ENCODE measurements at regions not wholly inside any gene's neighbourhood (a gene's known extent, or its start where the extent isn't known, plus 50 kb on each side); places are given as distances from the start of the nearest gene placed in this dataset.
"Not testable (repeated sequence)": the region's sequence is repeated elsewhere in the genome, so short reads cannot be mapped to it uniquely, and the experiment has no call there.

GRCh38 chr6:80527552-80528052 lies 421.1 kb downstream of the BCKDHB start:
- in situ Hi-C loops (cut with HindIII; ENCODE audit: low sequenced_read_pairs), result no loop called here
- no peak for DNase-seq (ENCODE audit: low read depth, low spot score)
- TF ChIP-seq CTCF (IDR thresholded peaks at IDR 0.05; ENCODE audit: low read depth, low read length), result no peak
- H3K4me3 ChIP-seq (ENCODE audit: low read depth, low read length), result no peak overlapping the region

GRCh38 chr6:80523531-80523997 lies 417.1 kb downstream of the BCKDHB start:
- no peak overlapping the region for H3K4me3 ChIP-seq (ENCODE audit: low read depth, low read length)
- no peak for TF ChIP-seq CTCF (IDR thresholded peaks at IDR 0.05; ENCODE audit: low read depth, low read length)
- DNase-seq (ENCODE audit: low read depth, low spot score), result peak; percentile 29
- in situ Hi-C loops (cut with HindIII; ENCODE audit: low sequenced_read_pairs), result no loop called here

GRCh38 chr6:80523010-80523409 lies 416.5 kb downstream of the BCKDHB start:
- TF ChIP-seq CTCF (IDR thresholded peaks at IDR 0.05; ENCODE audit: low read depth, low read length), result no peak
- peak; percentile 33 for DNase-seq (ENCODE audit: low read depth, low spot score)
- in situ Hi-C loops (cut with HindIII; ENCODE audit: low sequenced_read_pairs), result no loop called here
- H3K4me3 ChIP-seq (ENCODE audit: low read depth, low read length), result no peak overlapping the region

GRCh38 chr6:80522576-80522975 lies 416.1 kb downstream of the BCKDHB start:
- no peak overlapping the region for H3K4me3 ChIP-seq (ENCODE audit: low read depth, low read length)
- TF ChIP-seq CTCF (IDR thresholded peaks at IDR 0.05; ENCODE audit: low read depth, low read length), result no peak
- in situ Hi-C loops (cut with HindIII; ENCODE audit: low sequenced_read_pairs), result no loop called here
- DNase-seq (ENCODE audit: low read depth, low spot score), result no peak

- in situ Hi-C loops (cut with HindIII; ENCODE audit: low sequenced_read_pairs), result no loop called here
- TF ChIP-seq CTCF (IDR thresholded peaks at IDR 0.05; ENCODE audit: low read depth, low read length), result no peak
Observed at GRCh38 chr6:80519811-80520594, 413.5 kb downstream of the BCKDHB start.

GRCh38 chr6:80517525-80517924 lies 411.1 kb downstream of the BCKDHB start:
- DNase-seq (ENCODE audit: low read depth, low spot score), result no peak
- no peak for TF ChIP-seq CTCF (IDR thresholded peaks at IDR 0.05; ENCODE audit: low read depth, low read length)
- H3K4me3 ChIP-seq (ENCODE audit: low read depth, low read length), result no peak overlapping the region
- in situ Hi-C loops (cut with HindIII; ENCODE audit: low sequenced_read_pairs), result no loop called here

More at GRCh38 chr6:80519811-80520594, 413.5 kb downstream of the BCKDHB start:
- DNase-seq (ENCODE audit: low read depth, low spot score), result peak; percentile 66
- no peak overlapping the region for H3K4me3 ChIP-seq (ENCODE audit: low read depth, low read length)

- H3K4me3 ChIP-seq (ENCODE audit: low read depth, low read length); DNase-seq (ENCODE audit: low read depth, low spot score); in situ Hi-C loops (cut with HindIII; ENCODE audit: low sequenced_read_pairs): not testable (repeated sequence)
Observed at GRCh38 chr6:80510521-80510920, 404.1 kb downstream of the BCKDHB start.
